Right ventricle myocardium superior (tissue), 1 donor: ENCODE measurements at regions not wholly inside any gene's neighbourhood (a gene's known extent, or its start where the extent isn't known, plus 50 kb on each side); places are given as distances from the start of the nearest gene placed in this dataset.

Experiments
- ATAC-seq: fragments of 200-7000 bp; cut with Tn5 transposase; one replicate; pipeline ENCODE4 v1.9.1; 2020; ENCODE audit warnings: mild to moderate bottlenecking; ENCODE audit not compliant: poor library complexity
- DNase-seq: peaks from one replicate; pipeline ENCODE4 v3.0.0-alpha.2; 2020
- intact Hi-C: fragments of 100-400 bp; cut with DNase I; formaldehyde crosslinking; loops from one replicate; pipeline ENCODE4 v1.11.2; 2022
- donor health status: DM: no; HTN: yes; CAD: no; lungs with severe emphysema.

GRCh38 chr10:44435196-44435595 lies 50.3 kb upstream of the CXCL12 start:
- DNase-seq, result no peak
- peak; percentile 20 for ATAC-seq
- intact Hi-C loops, result no loop called here

- intact Hi-C loops, result no loop called here
- no peak for ATAC-seq
- no peak for DNase-seq
Measured at GRCh38 chr10:44436240-44436639, 51.3 kb upstream of the CXCL12 start.

GRCh38 chr10:44437840-44438511 lies 53.1 kb upstream of the CXCL12 start:
- no peak for DNase-seq
- intact Hi-C loops, result no loop called here
- peak; percentile 55 for ATAC-seq

- intact Hi-C loops, result no loop called here
- ATAC-seq (no peak), DNase-seq (no peak)
Measured at GRCh38 chr10:44439239-44439957, 54.5 kb upstream of the CXCL12 start.

- DNase-seq (no peak), ATAC-seq (no peak)
- intact Hi-C loops, result no loop called here
Measured at GRCh38 chr10:44439958-44440244, 55.0 kb upstream of the CXCL12 start.

DNA sequence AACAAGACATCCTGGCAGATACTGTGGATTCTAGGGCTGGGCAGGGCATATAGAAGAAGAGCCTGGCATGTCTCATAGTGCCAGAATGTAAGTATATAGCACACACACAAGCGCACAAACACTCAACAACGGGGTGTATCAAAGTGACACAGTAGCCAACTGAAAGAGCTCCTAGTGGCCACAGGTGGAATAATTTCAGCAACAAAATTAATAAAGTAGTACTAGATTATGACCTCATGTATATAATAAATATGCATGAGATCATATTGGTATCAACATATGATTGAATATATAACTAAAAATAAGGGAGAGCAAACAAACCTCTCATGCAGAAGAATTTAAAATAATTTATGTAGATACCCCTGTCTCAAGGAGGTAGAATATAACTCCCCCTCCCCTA lies 72.4 kb upstream of the CXCL12 start:
- DNase-seq (no peak), ATAC-seq (no peak)
- intact Hi-C loops, result no loop called here

- intact Hi-C loops, result no loop called here
Measured at GRCh38 chr10:44458671-44459413, 73.9 kb upstream of the CXCL12 start.

DNA sequence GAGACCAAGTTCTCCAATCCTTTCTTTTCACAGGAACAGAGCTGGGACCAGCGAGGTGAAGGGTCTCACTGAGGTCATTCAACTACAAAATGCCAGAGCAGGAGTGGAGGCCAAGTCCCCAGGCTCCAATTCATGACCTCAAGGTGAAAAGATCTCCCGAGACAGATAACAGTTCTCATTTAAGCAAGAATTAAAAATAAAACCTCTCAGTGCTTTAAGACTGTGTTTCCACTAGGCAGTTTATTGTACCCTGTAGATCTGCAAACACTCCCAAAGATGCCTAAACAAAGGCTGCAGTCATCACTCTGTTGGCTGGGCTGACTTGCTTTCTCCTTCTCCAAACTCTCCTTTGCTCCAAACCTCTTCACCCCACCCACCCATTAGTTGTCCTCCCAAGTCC lies 74.8 kb upstream of the CXCL12 start:
- ATAC-seq, result no peak
- no peak for DNase-seq
- intact Hi-C loops, result no loop called here

More at GRCh38 chr10:44458671-44459413, 73.9 kb upstream of the CXCL12 start:
- DNase-seq (no peak), ATAC-seq (no peak)

GRCh38 chr10:44460416-44460815 lies 75.5 kb upstream of the CXCL12 start:
- no peak for DNase-seq
- intact Hi-C loops, result no loop called here
- peak; percentile 34 for ATAC-seq

- no peak for DNase-seq
- no peak for ATAC-seq
- intact Hi-C loops, result no loop called here
Measured at GRCh38 chr10:44462338-44462914, 77.5 kb upstream of the CXCL12 start.

DNA sequence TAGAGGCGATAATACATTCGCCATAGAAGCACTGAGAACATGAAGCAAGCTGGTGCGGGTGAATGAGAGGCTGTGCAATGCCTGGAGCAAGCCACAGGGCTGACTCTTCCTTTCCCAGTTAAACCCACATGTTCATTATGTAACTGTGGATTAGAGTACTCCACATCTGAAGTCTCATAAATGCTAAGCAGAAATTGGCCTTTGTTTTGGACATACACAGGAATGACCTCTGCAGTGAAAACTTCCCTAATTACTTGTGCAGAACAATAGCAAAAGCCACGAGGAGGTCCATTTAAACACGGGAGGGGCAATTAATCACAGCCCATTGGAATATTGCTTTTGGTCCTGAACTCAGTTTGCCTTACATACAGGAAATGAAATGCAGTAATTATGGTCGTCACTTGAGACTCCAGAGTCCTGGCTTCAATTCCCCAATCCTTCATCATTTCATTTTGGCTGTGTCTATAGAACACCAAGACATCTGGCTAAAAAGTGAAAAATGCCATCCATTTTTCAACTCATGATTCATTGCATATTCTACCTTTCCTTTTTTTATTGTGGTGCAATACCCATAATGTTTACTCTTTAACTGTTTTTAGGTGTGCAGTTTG lies 78.7 kb upstream of the CXCL12 start:
- ATAC-seq, result no peak
- intact Hi-C loops, result no loop called here
- no peak for DNase-seq

- intact Hi-C loops, result no loop called here
- ATAC-seq (no peak), DNase-seq (no peak)
Measured at GRCh38 chr10:44464503-44464902, 79.6 kb upstream of the CXCL12 start.

- no peak for ATAC-seq
- no peak for DNase-seq
- intact Hi-C loops, result no loop called here
Measured at GRCh38 chr10:44465401-44466115, 80.7 kb upstream of the CXCL12 start.

GRCh38 chr10:44466236-44466635 lies 81.3 kb upstream of the CXCL12 start:
- ATAC-seq (no peak), DNase-seq (no peak)
- intact Hi-C loops, result no loop called here

DNA sequence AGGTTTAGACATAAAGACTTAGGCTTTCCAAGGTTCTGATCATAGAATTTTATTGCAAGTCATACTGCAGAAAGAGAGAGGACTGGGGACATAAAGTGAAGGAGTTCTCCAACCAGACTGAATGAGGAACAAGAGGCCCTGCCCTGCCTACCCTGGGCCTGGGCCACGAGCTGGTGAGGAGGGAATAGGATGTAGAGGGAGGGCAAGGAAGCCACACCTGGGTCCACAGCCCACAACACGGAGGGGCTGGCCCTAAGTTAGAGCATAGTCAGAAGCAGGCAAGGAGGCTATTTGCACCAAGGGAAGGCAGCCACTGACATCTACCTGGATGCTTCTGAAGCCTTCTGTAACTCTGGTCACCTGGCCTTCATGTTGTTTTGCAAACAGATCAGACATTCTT lies 82.2 kb upstream of the CXCL12 start:
- intact Hi-C loops, result no loop called here
- DNase-seq, result no peak
- no peak for ATAC-seq

DNA sequence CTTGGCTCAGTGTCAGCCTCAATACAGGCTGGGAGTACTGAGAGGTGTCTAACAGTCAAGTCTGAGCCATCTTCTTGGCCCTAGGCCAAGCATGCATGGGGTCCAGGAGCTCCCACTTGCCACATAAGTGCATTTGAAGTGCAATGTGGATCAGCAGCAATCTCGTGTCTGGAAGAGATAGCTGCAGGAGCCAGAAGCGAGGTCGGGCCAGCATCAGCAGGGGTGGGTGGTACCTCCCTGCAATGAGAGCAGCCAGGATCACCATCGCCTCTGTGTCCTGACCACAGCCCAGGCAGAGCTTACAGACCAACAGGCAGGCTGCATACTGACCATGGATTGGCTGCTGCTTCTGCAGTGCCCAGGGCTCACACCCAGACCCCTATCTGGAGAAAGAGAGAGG lies 83.0 kb upstream of the CXCL12 start:
- DNase-seq (no peak), ATAC-seq (no peak)
- intact Hi-C loops, result no loop called here

DNA sequence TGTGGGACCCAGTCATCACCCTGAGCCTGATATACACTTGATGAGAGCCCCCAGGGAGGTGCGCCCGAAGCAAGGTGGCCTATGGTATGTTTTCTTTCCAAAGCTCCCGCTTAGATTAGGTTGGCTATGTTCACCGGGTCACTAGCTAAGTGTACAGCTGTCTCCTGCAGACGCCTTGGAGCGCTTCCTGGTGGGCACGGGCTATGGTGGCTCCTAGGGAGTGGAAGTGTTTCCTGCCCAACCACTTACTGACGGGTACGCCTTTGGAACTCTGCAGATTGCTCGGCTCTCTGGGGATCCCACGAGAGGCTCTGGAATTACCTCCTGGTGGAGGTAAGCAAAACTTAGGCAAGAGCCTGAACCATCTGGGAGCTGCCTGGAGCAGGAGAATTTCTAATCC lies 83.6 kb upstream of the CXCL12 start:
- ATAC-seq (no peak), DNase-seq (no peak)
- intact Hi-C loops, result no loop called here

- no peak for DNase-seq
- intact Hi-C loops, result no loop called here
- no peak for ATAC-seq
Measured at GRCh38 chr10:44468965-44469364, 84.1 kb upstream of the CXCL12 start.

DNA sequence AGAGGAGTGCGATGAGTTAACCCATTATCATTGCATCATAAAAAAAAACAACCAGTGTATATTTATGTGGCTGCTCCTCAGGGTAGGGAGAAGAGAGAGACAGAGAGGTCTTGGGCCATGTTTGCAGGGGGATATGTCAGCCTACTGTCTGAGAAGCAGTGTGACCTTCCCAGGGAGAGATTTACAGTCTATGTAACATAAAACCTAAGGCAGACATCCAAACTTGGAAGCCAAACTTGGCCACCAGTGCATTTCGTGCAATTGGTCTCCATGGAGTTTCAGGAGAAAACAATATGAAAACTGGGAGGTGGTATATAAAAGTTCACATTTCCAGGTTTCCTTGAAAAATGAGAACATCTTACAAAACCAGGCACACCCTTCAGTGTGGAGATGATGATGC lies 85.9 kb upstream of the CXCL12 start:
- ATAC-seq, result no peak
- DNase-seq, result no peak
- intact Hi-C loops, result no loop called here
